ENCODE measurements at regions not wholly inside any gene's neighbourhood (a gene's known extent, or its start where the extent isn't known, plus 50 kb on each side); places are given as distances from the start of the nearest gene placed in this dataset.
"Not testable (repeated sequence)": the region's sequence is repeated elsewhere in the genome, so short reads cannot be mapped to it uniquely, and the experiment has no call there.

DNA sequence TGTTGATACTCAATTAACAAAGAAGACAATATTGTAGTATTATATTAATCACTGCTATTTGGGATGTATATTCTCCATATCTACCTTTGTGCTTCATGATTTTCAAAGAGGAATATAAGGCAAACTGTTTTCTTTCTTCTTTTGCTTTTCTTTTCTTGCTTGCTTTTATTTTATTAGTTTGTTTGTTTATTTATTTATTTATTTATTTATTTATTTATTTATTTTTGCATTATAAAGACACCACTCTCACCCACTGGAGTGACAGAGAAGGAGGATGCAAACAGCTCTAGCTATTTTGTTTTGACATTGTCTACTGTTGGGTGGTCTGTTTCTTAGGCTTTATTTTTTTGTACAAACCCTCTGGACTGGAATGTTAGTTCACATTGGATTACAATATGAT, 1352.7 kb downstream of the HACE1 start:
- DNase-seq, result no peak

DNA sequence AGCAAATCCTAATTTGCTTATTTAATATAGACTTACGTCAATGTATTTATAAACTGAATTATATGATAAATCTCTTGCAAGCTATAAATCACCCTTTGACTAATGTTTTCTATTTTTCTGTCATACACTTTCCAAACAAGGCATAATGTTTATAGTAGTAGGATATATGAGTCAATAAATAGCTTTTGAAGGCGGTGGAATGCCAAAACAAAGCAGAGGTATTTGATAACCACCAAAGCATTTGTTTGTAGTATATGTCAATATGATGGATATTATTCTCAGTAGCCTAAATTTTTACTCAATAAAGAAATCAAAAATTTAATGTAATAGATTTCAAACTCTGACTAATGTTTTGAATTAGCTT, 1354.6 kb downstream of the HACE1 start:
- no peak for DNase-seq

DNA sequence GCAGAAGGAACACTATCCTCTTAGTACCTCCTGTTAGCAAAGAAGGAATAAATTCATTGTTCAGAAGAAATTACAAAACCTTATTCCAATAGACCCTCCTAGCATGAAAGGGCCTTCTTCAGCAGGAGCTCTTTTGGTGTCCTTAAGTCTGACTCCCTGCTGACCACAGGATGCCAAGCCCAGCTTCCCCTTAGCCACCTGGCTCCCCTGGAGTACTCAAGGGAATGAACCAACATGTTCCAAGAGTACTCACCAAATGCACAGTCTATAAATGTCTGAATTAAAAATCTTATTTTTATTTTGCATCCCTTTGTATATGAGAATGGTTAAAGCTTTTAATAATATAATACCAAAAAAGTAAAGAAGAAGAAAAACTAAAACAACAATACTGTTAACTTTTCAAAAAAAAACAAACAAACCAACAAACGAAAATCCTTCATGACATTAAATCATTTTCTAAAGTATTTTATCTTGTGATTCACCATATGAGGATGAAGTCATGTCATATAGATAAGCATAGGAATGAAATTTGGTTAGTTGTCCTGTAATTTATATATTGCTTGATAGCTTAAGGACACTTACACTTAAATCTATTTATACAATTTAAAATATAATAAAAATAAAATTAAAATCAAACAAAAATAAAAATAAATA, 1355.1 kb downstream of the HACE1 start:
- DNase-seq, result no peak

DNA sequence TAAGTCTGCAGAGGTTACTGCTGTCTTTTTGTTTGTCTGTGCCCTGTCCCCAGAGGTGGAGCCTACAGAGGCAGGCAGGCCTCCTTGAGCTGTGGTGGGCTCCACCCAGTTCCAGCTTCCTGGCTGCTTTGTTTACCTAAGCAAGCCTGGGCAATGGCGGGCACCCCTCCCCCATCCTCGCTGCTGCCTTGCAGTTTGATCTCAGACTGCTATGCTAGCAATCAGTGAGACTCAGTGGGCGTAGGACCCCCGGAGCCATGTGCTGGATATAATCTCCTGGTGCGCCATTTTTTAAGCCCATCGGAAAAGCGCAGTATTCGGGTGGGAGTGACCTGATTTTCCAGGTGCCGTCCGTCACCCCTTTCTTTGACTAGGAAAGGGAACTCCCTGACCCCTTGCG, 1363.1 kb downstream of the HACE1 start:
- DNase-seq, result not testable (repeated sequence)

DNA sequence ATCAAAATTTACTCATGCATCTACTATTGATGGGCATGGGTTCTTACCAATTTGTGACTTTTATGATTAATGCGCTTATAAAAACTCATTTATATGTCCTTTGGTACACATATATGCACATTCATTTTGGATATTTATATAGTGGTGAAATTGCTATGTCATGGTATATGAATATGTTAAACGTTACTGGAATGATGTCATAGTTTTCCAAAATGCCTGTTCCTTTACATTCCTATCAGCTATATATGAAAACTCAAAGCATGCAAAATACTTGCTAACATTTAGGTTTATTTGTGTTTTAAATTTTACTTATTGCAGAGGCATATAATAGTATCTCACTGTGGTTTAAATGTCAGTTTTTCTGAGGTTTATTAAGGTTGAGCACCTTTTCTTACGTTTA, 1403.1 kb downstream of the HACE1 start:
- no peak for DNase-seq

DNA sequence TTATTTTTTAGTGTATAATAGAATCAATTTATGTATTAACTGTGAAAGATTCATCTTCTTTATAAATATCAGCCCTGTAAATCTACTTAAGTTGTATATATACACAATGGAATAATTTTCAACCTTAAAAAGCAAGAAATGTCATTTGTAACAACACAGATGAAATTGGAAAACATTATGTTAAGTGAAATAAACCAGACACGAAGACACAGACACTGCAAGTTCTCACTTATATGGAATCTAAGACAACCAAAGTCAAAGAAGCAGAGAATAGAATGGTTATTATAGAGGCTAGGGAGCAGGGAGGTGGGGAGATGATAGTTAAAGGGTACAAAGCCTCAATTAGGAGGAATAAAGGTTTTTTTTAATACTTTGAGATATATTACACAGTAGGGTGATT, 1404.4 kb downstream of the HACE1 start:
- DNase-seq, result no peak

DNA sequence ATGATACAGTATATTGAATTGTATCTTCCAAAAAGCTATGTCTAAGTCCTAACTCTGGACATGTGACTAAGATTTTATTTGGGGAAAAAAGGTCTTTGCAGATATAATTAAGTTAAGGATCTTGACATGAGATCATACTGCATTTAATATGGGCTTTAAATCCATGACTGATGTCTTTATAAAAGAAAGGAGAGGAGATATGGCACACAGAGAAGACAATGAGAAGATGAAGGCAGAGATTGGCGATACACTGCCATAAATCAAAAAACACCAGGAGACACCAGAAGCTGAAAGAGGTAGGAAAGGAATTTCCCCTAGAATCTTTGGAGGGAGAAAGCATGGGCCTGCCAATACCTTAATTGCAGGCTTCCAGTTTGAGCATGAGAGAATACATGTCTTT, 1450.2 kb downstream of the HACE1 start:
- no peak for DNase-seq

DNA sequence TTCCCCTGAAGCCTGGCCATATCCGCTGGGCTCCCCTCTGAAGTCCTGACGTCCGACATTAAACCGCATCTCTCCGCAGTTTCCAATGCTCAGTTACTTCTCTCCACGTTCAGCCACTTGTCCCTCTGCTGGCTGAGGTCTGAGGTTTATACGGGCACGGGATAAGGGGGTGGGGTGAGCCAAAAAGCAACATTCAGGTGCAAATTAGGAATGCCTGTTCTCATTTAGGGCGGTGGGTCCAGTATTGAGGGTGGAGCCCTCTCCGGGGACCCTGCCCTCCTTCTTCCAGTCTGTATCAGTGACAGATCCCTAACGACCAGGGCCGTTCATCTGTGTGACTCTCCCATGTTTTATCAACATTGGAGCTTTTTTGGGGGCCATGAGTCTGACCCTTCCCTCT, 1454.4 kb downstream of the HACE1 start:
- no peak for DNase-seq

DNA sequence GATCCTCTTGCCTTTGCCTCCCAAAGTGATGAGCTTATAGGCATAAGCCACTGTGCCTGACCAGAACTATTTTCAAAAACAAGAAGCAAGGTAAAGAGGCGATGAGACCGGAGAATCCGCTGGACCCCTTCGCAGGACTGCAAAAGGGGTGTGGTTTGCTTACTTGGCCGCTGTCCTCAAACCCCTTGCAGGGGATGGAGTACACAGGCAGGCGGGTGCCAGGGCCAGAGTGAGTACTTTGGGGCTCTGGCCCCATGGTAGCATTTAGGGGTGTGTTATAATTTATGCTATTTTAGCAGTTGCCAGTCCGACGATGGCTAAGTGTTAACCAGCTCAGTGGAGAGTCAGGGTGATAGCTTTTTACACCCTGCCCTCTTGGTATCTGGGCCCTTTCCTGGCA, 1454.9 kb downstream of the HACE1 start:
- DNase-seq, result no peak

DNA sequence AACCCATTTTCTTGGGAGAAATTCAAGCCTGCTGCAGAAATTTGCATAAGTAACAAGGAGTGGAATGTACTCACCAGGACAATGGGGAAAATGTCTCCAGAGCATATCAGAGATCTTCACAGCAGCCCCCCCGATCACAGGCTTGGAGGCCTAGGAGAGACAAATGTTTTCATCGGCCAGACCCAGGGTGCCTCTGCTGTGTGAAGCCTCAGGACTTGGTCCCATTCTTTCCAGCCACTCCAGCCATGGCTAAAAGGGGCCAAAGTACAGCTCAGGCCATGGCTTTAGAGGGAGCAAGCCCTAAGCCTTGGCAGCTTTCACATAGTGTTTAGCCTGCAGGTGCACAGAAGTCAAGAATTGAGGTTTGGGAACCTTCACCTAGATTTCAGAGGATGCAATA, 1463.0 kb downstream of the HACE1 start:
- no peak for DNase-seq

DNA sequence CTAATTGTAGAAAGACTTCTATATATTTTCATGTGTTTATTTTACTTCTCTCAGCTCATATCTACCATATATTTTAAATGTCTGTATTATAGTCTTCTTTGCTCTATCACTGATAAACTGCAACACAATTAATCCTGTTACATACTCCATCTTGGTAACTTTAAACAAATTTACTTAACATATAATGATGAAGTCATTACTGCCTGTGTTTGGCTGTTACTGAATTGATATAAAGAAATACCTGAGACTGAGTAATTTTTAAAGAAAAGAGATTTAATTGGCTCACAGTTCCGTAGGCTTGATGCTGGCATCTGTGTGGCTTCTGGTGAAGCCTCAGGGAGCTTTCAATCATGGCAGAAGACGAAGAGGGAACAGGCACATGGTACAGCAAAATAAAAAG, 1480.4 kb downstream of the HACE1 start:
- DNase-seq, result no peak

DNA sequence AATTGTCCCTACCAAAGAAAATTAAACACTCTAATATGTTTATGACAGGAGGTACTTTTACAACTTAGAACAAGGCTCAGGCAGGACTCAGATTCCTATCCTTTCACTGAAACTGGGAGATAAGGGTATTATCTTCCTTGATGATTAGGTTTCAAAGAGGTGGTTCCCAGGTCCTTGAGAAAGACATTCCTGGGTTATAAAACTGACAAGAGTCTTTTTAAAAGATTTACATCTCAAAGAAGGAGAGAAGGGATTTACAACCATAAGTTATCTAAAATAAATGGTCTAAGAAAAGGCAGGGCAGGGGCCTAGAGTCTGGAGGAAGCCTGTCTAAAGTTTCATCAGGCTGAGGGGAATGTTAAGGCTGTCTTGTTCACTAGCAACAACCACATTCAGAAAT, 1492.5 kb downstream of the HACE1 start:
- no peak for DNase-seq

DNA sequence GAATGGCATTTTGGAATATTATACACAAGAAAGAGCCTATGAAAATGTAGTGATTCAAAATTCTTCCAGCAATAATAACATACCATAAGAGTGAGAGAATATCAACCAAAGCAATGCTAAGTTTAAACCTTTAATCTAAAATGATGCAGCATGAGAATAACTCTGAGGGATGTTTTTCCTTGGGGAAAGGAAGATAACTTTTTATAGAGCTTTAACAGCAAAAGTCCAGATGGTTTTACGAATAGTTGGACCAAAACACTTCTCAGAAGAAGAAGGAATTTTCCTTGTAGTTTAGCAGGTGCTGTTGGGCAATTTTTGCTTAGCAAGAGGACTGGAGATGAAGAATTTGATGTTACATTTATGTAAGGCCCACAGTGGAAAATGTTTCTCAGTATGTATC, 1503.2 kb downstream of the HACE1 start:
- no peak for DNase-seq

DNA sequence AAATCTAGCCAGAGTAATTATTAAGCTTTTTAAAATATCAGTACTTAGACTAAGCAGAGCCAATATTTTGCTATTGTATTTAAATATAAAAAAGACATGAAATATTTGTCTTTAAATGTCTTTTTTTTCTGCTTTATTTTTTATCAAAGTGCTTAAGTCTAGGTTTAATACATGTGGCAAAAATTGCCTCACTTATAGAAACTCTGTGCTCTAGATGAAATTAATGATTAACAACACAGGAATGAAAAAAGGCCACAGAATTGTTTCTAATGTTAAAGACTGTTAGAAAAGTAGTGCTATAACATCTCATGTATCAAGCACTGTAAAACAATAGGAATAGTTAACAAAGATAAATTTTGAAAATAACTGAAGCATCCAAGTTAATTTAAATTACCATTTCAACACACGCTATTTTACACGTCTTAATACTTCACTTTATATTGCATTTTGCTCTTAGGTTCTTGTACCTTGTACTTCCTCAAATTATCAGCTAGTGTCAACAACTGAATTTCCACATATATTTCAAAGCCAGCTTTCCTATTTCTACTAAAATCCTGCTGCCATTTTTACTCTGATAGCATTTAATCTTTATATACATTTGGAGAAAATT, 1515.1 kb downstream of the HACE1 start:
- no peak for DNase-seq

DNA sequence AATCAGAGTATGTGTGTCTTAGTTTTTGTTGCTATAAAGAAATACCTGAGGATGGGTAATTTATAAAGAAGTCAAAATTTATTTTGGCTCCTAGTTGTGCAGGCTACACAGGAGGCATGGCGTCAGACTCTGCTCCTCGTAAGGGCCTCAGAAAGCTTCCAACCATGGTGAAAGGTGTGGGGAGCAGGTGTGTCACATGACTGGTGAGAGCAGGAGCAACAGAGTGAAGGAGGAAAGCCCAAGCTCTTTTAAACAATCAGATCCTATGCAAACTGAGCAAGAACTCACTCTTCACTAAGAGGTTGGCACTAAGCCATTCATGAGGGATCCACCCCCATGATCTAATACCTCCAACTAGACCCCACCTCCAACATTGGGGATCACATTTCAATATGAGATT, 1524.3 kb downstream of the HACE1 start:
- DNase-seq, result peak in 1 of 2 experiments; percentile 1

DNA sequence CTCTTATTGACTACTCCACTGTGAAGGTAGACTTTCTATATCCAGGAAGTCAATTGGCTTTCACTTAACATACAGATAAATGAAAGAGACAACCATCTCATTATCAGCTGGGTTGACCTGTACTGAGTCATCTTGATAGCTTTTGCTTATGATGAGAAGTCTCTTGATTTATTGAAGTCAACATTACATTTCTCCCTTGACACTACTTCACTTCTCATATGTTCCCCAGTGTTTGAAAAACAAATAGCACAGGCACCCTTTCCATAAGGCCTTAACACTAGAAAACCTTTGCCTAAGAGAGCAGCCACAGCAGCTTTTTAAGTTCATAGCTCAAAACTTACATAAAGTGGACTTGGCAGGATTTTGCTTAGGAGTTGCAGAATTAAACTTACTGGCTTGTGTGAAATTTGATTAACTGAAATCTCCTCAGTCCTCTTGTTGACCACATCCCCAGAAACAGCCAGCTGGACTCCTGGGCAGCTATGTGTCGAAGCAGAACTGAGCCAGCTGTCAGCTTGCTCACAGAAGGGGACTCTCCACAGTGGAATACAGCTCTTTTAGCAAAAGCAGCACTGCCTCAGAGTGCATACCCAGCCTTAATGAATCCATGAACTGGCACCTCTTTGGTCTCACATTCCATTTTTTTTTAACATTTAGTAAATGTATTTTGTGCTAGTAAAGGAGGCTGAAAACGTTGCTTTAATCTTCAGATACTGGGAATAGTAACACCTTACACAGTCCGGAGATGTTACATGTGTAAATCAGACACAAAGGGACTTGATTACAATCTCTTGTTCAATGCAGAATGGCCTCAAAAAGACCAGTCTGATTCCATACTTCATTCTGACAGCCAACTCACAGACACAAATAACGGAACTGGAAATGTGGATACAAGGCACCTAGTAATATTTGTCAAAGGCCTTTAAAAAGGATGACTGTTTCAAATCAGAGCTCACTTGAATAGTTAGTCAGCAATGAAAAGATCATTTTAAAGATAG, 1532.7 kb downstream of the HACE1 start:
- DNase-seq, result peak; percentile 19 to 80

DNA sequence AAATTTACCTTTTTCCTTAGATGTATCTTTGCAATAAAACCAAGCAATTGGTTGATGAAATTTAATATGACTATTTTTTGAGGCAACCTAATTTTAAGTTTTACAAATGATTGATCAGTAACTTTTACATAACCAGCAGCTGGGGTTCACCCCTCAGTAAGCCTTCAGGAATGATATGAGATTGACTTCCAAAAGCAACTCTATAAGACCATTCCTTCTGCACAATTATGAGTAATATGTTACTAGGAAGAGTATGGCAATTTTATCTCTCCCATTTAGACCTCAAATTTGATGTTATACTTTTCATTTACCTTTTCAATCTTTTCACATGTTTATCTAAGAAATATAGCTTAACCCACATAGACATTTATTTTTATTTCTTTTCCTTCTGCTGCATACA, 1546.3 kb downstream of the HACE1 start:
- DNase-seq, result no peak

DNA sequence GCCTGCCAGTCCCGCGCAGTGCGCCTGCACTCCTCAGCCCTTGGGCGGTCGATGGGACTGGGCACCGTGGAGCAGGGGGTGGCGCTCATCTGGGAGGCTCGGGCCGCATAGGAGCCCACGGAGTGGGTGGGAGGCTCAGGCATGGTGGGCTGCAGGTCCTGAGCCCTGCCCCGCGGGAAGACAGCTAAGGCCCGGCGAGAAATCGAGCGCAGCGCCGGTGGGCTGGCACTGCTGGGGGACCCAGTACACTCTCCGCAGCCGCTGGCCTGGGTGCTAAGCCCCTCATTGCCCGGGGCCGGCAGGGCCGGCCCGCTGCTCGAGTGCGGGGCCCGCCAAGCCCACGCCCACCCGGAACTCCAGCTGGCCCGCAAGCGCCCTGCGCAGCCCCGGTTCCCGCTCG, 1565.3 kb downstream of the HACE1 start:
- DNase-seq, result not testable (repeated sequence)

DNA sequence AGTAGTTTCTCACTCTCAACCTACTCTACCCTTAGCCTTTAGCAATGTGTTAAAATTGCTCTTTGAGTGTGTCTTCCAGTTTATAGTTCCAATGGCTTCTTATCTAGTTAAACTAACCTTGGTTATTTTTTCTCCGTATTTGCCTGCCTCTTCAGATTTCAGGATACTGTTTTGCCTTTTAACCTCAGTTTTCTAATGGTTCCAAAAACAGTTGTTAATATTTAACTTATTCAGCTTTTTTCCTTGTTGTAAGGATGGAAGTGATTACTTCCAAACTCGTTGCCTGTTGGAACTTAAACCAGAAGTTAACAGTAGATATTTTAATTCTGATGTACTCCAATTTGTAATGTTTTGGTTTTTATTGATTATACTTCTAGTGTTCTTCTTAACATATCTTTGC, 1574.9 kb downstream of the HACE1 start:
- DNase-seq, result no peak

DNA sequence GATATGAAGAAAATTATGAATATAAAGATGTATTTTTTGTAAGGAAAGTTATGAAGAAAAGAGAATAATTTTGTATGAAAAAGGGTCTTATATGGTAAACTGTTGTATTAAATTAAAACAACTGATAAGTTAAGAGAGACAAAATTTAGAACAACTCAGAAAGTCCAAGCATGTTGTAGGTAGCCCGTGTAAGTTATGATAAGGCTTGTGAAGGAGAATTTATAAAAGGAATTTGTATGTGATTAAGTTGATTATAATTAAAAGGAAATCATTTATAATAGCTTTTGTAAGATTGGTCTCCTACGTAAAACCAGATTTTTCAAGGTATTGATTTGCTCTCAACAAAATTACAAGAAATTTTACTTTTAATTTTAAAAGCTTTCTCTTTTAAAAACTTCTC, 1579.3 kb downstream of the HACE1 start:
- DNase-seq, result no peak

DNA sequence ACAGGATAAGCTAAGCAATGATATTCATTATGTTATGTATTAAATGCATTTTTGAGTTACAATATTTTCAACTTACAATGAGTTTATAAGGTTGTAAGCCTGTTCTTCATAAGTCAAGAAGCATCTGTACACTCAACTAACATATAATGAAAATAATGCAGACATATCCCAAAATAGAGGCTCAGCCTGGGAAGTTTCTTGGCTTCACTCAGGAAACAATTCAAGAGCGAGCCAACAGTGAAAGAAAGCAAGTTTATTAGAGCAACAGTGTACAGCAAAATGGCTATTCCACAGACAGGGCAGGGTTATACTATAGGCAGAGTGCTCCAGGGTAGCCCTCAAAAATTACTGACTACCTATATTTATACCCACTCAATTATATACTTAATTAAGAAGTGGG, 1581.8 kb downstream of the HACE1 start:
- no peak for DNase-seq

DNA sequence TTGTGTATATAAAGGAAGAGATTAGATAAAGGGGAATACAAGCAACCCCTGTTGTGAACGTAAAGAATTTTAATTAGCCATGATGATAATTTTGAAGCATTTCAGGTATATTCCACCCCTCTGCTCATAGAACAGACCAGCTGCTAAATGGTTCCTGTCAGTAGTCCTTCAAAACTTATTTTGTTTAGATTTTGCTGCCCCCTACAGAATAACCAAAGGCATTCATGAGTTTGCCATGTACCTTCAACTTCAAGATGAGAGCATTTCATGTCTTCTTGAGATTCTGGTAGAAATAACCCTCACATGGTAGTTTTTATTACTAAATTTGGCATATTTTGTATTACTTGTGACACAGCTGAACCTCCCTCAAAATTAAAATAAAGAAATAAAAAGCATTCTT, 1586.7 kb downstream of the HACE1 start:
- DNase-seq, result peak in 1 of 2 experiments; percentile 30

DNA sequence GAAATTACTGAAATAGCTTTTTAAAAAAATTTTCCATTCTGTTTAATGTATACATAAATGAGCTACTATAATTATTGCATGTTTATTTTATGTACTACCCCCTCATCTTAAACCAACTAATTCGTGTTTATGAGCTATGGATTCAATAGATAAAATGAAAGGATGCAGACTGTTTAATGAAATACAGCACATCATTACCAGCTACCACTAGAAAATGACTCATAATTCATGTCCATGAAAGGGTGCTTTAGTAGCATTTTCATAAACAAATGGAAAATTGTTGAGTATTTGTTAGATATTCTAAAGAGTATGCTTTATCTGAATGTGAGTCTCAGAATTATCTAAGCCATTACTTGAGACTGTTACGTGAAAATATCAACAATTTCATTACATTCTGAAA, 1590.1 kb downstream of the HACE1 start:
- DNase-seq, result no peak

DNA sequence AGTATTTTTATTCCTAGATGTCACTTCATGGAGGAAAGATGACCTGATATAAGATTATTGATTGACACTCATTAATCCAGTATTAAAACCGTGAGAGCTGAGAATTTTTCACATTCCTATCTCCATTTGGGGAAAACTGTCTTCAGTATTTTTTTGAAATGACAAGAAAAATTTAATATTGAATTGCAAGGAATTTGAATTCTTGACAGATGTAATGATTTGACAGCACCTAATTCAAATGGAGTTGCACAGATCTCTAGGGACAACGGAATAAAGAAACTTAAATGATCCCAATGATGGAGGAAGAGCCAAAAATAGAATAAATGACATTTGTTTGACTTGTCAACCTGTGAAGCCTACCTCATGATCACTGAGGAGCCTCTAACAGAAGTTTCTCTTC, 1591.4 kb downstream of the HACE1 start:
- DNase-seq, result no peak
